Cardiac muscle cell (in vitro differentiated cells and primary cell): ENCODE measurements at regions not wholly inside any gene's neighbourhood (a gene's known extent, or its start where the extent isn't known, plus 50 kb on each side); places are given as distances from the start of the nearest gene placed in this dataset.
"Not testable (repeated sequence)": the region's sequence is repeated elsewhere in the genome, so short reads cannot be mapped to it uniquely, and the experiment has no call there.

Experiments used
- DNase-seq, 2 donors: peaks; one replicate each; pipeline versions ENCODE4 v3.0.0 to v3.0.0-alpha.2; 2010 to 2017; ENCODE audit warnings: low read depth in 1 of 2, low spot score in 1 of 2
- H3K27ac ChIP-seq: fragments of 200-600 bp; sonication (generic); 2 replicates; pipeline ENCODE4 v1.5.1; 2016
- H3K27me3 ChIP-seq: fragments of 200-600 bp; sonication (generic); 2 replicates; pipeline ENCODE4 v1.6.0; 2016; ENCODE audit warnings: control low read depth
- H3K36me3 ChIP-seq: fragments of 200-600 bp; sonication (generic); 2 replicates; pipeline ENCODE4 v1.5.1; 2016; ENCODE audit warnings: control low read depth
- H3K4me1 ChIP-seq: fragments of 200-600 bp; sonication (generic); 2 replicates; pipeline ENCODE4 v1.8.1; 2017; ENCODE audit warnings: low read depth, mild to moderate bottlenecking, mixed run types
- H3K4me3 ChIP-seq: fragments of 200-600 bp; sonication (generic); 2 replicates; pipeline ENCODE4 v1.5.1; 2016; ENCODE audit warnings: mild to moderate bottlenecking
- H3K9me3 ChIP-seq: fragments of 200-600 bp; sonication (generic); 2 replicates; pipeline ENCODE4 v1.5.1; 2017; ENCODE audit warnings: low read depth, mild to moderate bottlenecking, control low read depth
- TF ChIP-seq, protein P1 (sequence below): IDR thresholded peaks from 2 replicates; pipeline ENCODE4 v1.5.1; 2012; ENCODE audit warnings: low read depth, mild to moderate bottlenecking, low read length

GRCh38 chr13:91248249-91248648, 99.2 kb upstream of the MIR17HG start:
- DNase-seq = no peak
- Histone ChIP-seq H3K36me3 (no peaks in the 10 kb centered on the region), H3K27me3 (no peaks in the 10 kb centered on the region), H3K27ac (no peak overlapping the region), H3K4me3 (no peak overlapping the region), H3K9me3 (no peaks in the 10 kb centered on the region), H3K4me1 (no peaks in the 10 kb centered on the region)
- TF ChIP-seq, protein P1, sequence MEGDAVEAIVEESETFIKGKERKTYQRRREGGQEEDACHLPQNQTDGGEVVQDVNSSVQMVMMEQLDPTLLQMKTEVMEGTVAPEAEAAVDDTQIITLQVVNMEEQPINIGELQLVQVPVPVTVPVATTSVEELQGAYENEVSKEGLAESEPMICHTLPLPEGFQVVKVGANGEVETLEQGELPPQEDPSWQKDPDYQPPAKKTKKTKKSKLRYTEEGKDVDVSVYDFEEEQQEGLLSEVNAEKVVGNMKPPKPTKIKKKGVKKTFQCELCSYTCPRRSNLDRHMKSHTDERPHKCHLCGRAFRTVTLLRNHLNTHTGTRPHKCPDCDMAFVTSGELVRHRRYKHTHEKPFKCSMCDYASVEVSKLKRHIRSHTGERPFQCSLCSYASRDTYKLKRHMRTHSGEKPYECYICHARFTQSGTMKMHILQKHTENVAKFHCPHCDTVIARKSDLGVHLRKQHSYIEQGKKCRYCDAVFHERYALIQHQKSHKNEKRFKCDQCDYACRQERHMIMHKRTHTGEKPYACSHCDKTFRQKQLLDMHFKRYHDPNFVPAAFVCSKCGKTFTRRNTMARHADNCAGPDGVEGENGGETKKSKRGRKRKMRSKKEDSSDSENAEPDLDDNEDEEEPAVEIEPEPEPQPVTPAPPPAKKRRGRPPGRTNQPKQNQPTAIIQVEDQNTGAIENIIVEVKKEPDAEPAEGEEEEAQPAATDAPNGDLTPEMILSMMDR = no peak

- no peak overlapping the region for H3K27ac ChIP-seq
- no peaks in the 10 kb centered on the region for H3K9me3 ChIP-seq
- H3K4me3 ChIP-seq = no peak overlapping the region
- H3K4me1 ChIP-seq = no peaks in the 10 kb centered on the region
- no peak for DNase-seq
- no peaks in the 10 kb centered on the region for H3K36me3 ChIP-seq
- TF ChIP-seq, protein P1 = no peak
- no peaks in the 10 kb centered on the region for H3K27me3 ChIP-seq
Measured at GRCh38 chr13:91249370-91249769, 98.1 kb upstream of the MIR17HG start.

DNA sequence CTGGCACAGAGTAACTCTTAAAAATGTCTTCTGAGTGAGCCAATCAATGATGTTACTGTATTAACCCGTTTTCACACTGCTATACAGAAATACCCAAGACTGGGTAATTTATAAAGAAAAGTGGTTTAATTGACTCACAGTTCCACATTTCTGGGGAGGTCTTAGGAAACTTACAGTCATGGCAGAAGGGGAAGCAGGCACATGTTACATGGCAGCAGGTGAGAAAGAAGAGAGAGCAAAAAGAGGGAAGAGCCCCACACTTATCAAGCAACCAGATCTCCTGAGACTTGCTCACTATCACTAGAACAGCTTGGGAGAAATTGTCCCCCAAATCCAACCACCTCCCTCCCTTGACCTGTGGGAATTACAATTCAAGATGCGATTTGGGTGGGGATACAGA, 97.6 kb upstream of the MIR17HG start:
- H3K27ac ChIP-seq = no peak overlapping the region
- H3K27me3 ChIP-seq = no peaks in the 10 kb centered on the region
- no peaks in the 10 kb centered on the region for H3K9me3 ChIP-seq
- no peak overlapping the region for H3K4me3 ChIP-seq
- H3K4me1 ChIP-seq = no peaks in the 10 kb centered on the region
- TF ChIP-seq, protein P1 = no peak
- DNase-seq = no peak
- H3K36me3 ChIP-seq = no peaks in the 10 kb centered on the region

GRCh38 chr13:91251573-91251972, 95.9 kb upstream of the MIR17HG start:
- not testable (repeated sequence) for H3K36me3 ChIP-seq, H3K4me3 ChIP-seq, H3K27me3 ChIP-seq, H3K4me1 ChIP-seq, H3K9me3 ChIP-seq, H3K27ac ChIP-seq, DNase-seq

GRCh38 chr13:91264484-91264883, 83.0 kb upstream of the MIR17HG start:
- Histone ChIP-seq H3K27me3 (no peaks in the 10 kb centered on the region), H3K9me3 (no peaks in the 10 kb centered on the region), H3K36me3 (no peaks in the 10 kb centered on the region), H3K27ac (no peak overlapping the region), H3K4me1 (no peaks in the 10 kb centered on the region), H3K4me3 (no peak overlapping the region)
- no peak for DNase-seq
- TF ChIP-seq, protein P1 = no peak

DNA sequence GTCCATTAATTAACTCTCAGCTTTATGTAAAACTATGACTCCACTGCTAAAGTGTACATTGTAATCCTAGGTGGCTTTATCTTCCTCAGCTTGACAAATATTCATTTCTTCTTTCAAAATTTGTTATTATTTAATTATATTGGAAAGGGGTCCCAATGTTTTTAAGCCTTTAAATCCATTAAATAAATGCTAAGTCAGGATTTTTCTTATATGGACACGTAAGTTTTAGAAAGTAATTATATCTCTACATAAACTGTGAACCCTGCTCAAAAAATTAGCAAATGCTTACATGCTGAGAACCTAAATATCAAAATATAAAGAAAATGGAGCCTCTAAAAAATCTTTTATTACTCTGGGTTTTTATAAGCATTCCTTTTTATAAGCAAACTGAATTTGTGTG, 78.2 kb upstream of the MIR17HG start:
- no peaks in the 10 kb centered on the region for H3K9me3 ChIP-seq
- TF ChIP-seq, protein P1 = no peak
- H3K4me1 ChIP-seq = no peaks in the 10 kb centered on the region
- no peaks in the 10 kb centered on the region for H3K27me3 ChIP-seq
- no peak overlapping the region for H3K4me3 ChIP-seq
- H3K27ac ChIP-seq = no peak overlapping the region
- no peaks in the 10 kb centered on the region for H3K36me3 ChIP-seq
- no peak for DNase-seq
